G401.6 (cell line): ENCODE measurements at regions not wholly inside any gene's neighbourhood (a gene's known extent, or its start where the extent isn't known, plus 50 kb on each side); places are given as distances from the start of the nearest gene placed in this dataset.
A peak's percentile ranks its signal among the peaks of the same experiment; 100 is the strongest.
"Not testable (repeated sequence)": the region's sequence is repeated elsewhere in the genome, so short reads cannot be mapped to it uniquely, and the experiment has no call there.

ENCODE experiments used
- FAIRE-seq: peaks from 2 replicates; lab custom pipeline; 2012; peaks lifted over from hg19 to GRCh38; lab: Jason Lieb, UNC

DNA sequence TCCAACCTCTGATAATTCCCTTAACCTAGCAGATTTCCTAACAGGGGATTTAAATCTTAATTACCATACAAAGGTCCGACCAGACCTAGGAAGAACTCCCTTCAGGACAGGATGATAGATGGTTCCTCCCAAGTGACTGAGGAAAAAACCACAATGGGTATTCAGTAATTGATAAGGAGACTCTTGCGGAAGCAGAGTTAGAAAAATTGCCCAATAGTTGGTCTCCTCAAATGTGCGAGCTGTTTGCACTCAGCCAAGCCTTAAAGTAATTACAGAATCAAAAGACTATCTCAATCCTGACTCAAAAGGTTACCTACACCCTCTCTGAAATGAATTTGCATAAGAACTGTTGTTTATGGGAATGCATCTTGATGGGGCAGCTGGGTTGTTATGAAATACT, 350.7 kb downstream of the DAD1 start:
- FAIRE-seq: not testable (repeated sequence)

DNA sequence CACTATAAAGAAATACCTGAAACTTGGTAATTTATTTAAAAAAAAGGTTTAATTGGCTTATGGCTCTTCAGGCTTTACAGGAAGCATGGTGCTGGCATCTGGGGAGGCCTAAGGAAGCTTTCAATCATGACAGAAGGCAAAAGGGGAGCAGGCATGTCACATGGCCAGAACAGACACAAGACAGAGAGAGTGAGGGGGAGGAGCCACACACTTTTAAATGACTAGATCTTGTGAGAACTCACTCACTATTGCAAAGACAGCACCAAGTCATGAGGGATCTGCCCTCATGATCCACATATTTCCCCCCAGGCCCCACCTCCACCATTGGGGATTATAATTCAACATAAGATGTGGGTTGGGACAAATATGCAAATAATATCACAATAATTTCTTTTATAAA, 355.6 kb downstream of the DAD1 start:
- FAIRE-seq: no peak

DNA sequence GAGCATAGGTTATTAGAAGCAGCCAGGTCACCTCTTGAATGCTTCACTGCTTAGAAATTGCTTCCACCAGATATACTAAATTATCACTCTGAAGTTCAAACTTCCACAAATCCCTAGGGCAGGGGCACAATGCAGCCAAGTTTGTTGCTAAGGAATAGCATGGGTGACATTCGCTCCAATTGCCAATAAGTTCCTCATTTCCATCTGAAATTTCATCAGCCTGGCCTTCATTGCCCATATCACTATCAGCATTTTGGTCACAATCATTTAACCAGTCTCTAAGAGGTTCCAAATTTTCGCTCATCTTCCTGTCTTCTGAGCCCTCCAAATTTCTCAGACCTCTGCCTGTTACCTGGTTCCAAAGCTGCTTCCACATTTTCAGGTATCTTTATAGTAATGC, 356.1 kb downstream of the DAD1 start:
- no peak for FAIRE-seq

DNA sequence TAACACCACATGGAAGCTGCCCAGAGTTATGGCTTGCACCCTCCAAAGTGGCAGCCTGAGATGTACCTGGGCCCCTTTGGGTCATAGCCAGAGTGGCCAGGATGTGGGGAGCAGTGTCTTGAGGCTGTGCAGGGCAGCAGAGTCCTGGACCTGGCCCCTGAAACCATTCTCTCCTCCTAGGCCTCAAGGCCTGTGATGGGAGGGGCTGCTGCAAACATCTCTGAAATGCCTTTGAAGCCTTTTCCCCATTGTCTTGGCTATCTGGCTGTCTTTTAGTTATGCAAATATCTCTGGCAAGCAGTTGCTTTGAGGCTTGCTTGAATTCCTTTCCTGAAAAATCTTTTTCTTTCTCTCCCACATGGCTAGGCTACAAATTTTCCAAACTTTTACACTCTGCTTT, 356.5 kb downstream of the DAD1 start:
- no peak for FAIRE-seq

DNA sequence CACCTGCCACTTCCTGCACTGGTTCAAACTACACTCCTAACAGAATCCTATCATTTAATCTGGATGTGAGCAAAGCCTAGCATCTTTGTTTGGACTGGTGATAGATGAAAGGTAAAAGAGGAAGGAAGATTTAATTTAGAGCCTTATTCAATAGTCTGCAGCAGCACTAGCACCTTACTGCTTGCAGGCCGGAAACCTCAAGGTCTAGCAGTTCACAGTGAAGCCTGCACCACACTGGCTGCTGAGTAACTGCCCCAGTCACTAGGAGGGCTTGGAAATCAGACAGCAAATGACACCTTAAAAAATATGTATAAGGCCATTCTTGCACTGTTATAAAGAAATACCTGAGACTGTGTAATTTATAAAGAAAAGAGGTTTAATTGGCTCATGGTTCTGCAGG, 358.0 kb downstream of the DAD1 start:
- FAIRE-seq: no peak

DNA sequence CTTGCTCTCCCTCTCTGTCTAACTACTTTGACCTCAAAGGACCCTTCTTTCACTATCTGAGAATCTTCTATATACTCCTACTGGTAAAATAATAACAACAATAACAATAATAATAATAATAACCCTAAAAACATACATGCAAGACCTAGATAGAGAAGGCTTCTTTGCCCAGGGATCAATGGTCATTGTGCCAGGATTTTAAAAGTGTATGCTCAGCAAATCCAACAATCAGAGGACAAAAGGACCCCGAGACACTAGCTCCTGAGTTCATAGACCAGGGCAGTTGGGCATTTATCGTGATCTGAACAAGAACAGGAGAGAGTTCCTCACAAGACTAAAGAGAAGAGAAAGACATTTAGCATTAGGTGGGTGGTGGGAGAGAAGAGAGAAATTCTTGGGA, 358.5 kb downstream of the DAD1 start:
- FAIRE-seq: no peak

DNA sequence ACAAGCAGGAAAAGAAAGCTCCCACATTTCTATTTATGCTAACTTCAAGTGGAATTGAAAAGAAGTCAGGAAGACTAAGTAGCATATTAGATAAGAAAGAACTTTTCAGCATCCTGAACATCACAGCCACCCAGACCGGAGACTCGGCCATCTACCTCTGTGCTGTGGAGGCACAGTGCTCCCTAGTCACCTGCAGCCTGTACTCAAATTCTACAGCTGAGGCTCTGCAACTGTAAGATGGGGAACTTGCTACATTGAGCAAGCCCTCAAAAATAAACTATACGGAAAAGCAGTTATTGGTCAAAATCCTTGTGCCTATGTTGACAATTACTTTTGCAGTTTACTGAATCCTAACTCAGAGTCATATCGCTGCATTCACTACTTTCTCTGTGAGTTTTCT, 361.9 kb downstream of the DAD1 start:
- no peak for FAIRE-seq

DNA sequence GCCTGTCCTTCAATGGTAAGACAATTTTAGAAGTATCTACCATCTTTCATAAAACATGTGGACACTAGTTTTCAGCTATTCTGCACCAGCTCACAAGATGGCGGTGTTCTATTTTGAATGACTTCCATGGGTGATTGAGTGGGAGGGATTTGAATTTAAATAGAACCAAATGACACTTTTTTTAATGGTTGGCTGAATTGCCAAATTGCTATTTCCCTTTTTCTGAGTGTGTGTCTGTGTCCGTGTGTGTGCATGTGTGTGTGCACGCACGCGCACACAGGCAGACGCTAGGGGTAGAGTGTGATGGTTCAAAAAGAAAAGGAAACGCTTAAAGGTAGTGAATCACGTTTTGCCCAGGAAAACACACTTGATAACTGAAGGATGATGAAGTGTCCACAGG, 362.6 kb downstream of the DAD1 start:
- no peak for FAIRE-seq

DNA sequence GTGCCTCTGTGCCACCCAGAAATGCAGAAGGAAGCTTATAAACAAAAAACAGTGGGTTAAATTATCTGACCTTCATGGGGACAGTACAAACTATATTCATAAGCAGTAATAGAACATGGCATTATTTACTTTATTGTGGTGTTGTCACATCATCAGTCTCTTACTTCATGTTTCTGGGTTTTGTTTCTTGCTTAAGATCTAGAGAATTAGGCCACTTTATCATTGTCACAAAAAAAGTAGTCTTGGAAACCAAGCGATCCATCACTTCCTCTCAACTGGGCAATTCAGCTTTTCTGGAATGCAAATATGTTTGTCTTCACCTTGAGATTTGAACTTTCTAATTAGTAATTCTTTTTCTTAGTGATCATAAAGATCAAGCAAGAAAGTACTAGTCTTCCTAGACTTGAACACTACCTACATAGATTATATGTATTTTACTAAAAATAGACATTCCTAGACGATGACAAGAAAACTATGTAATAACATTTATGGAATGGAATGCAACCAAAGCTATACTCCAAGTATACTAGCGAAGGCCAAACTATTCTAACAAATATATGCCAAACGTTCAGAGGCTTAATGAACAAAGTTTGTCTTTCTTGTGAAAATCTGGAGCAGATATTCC, 363.4 kb downstream of the DAD1 start:
- no peak for FAIRE-seq

DNA sequence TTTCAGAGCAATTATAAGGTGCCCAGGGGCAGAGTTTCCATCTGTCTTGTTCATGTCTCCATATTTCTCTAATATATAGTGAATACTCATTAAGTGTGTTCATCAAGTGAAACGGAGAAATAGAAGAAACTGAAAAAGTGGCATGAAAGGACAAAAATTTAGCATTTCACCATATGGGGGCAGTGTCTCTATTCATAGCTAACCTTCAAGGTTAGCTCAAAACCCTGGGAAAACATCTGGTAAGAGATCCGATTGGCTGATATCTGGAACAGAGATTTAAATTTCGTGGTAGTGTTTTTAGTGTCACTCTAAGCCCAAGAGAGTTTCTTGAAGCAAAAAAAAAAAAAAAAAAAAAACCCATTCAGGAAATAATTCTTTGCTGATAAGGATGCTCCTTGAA, 367.5 kb downstream of the DAD1 start:
- FAIRE-seq: peak; percentile 11

DNA sequence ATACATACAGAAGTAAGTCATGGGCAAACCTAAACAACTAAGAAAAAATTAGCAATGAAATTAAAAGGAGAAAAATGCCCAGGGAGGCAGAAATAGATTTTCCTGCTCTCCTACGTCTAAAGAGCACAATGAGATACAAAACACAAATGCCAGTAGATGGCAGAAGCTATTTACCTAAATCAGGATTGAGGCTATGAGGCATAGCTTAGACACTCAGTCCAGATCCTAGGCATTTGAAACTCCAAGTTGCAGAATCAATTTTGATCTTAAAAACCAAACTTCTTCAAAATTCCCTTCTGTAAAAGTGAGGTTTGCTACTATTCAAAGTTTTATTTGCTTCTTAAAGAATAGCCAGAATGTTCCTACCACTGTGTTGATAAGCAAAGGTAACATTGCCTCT, 368.6 kb downstream of the DAD1 start:
- FAIRE-seq: no peak

DNA sequence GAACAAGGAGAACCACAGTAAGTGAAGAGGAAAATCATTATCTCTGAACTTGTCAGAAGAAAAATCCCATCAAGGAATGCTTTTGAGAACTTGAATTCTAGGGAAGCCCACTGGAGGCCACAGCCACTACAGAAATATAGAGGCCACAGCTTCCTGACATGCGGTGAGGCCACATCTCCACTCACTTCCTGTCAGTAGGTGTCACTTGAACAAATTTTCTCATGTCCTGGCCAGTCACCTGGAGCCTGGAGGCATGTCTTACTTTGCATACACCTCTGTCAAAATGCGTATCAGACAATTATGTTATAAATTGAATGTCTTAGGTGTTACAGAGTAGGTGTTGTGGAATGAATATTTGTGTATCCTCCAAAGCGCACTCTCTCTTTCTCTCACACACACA, 370.3 kb downstream of the DAD1 start:
- no peak for FAIRE-seq

DNA sequence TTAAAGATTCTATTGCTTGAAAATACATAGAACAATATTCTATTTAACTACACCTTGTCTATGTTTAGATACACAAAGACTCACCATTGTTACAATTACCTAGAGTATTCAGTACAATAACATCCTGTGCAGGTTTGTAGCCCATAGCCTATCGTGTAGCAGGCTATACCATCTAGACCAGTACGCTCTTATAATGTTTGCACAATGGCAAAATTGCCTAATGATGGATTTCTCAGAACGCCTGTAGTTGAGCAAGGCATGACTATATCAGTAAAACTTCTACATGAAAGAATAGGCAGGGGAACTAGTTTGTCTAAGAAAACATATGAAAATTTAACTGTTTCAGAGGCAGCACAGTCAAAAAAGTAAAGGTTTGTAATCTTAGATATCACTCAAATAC, 375.9 kb downstream of the DAD1 start:
- no peak for FAIRE-seq

DNA sequence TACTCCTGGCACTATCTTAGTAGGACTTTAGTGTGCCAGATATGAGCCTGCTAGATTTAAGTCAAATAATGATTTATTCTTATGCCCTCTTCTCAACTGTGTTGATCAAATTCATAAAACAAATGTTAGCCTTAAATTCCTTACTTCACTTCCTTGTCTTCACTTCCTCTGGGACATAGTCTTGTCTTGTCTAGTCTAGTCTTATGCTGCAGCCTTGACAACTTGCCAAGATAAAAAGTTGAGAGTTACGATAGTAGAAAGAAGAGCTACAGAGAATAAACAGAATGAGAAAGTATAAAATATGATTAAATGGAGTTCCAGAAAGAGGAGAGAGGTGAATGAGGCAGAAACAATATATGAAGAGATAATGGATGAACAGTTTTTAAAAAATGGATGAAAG, 378.1 kb downstream of the DAD1 start:
- no peak for FAIRE-seq

DNA sequence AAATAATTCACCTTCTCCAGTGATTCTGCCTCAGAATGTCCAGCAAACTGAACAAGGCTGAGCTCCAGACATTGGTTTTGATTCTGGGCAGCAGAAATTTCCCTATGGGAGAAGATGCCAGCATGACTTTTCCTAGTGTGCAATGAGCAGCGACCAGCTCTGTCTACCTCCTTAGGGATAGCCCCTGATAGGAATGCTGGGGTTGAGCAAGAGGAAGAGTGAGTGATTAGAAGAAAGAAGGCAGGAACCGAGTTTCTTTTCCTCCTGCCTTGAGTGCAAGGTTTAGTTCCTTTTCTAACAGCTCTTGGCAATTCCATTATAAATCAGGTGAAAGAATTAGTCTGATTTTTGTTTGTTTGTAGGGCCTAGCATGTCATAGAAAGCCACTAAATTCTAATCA, 379.0 kb downstream of the DAD1 start:
- FAIRE-seq: no peak

DNA sequence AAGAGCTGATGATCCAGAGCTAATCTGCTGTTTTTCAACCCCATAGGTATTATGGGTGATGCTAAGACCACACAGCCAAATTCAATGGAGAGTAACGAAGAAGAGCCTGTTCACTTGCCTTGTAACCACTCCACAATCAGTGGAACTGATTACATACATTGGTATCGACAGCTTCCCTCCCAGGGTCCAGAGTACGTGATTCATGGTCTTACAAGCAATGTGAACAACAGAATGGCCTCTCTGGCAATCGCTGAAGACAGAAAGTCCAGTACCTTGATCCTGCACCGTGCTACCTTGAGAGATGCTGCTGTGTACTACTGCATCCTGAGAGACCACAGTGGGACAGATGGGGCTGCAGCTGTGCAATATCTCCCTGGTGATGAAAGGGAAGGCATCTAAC, 386.0 kb downstream of the DAD1 start:
- no peak for FAIRE-seq

DNA sequence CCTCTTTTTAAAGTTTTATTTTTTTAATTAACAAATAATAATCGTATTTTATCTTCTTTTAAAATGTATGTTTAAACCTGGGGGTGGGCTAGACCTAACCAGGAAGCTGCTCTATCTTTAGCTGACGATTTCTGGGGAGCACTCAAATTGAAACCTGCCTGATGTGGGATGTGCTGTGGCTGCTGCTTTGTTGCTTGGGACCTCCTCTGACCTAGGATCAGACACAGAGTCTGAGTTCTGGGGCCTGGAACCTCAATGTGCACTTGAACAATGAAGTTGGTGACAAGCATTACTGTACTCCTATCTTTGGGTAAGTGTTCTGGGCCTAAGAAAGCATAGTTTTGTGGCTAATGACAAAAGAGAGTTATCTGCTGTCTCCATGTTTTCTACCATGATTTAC, 386.7 kb downstream of the DAD1 start:
- FAIRE-seq: no peak

DNA sequence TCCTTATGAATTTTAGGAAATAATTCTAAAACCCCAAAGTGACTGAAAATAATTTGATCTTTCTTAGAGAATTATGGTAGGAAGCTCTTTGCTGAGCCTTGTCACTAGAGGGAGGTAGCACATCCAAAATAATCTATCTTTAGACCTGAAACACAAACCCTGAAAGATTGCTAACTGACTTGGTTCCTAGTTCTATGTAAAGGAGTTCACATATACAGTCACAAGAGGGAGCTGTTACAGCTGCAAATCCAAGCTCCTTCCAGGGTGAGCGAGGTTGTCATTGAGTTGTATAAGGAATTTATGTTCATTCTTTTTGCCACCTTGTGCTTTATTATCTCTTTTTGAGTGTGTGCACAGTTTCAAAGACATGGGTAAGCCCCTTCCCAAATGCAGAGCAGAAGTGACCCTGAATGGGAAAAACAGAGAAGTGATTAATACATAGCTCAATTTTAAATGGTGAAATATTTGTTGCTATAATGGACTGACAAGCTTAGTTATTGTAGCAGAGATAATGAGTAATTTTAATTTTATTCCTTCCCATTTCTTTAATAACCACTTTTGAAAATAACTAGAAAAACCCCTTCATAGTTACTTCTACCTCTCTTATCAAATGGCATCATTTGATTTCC, 387.9 kb downstream of the DAD1 start:
- peak; percentile 84 for FAIRE-seq

DNA sequence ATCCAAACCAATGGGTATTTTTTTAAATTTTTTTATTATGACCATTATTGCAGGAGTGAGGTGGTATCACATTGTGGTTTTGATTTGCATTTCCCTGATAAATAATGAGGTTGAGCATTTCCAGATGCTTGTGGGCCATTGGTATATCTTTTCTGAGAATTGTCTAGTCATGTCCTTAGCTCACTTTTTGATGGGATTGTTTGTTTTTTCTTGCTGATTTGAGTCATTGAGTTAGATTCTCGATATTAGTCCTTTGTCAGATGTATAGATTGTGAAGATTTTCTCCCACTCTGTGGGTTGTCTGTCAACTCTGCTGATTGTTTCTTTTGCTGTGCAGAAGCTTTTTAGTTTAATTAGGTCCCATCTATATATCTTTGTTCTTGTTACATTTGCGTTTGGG, 388.9 kb downstream of the DAD1 start:
- FAIRE-seq: not testable (repeated sequence)

DNA sequence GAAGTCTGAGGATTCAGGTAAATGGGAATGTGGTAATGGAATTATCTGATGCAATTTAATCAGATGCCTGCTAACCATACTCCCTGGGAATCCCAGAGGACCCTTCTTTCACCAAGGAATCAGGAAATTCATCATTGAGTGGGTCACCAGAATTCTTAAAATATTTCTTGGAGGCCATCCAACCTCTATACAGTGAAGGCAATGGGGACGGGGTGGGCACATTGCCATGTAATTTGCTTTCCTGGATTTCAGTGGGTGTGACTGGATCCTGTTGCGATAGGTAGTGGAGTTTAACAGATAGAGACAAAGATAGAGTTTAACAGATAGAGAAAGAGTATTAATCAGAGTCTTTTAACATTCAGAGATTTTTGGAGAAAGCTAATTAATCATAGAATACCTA, 394.4 kb downstream of the DAD1 start:
- no peak for FAIRE-seq

DNA sequence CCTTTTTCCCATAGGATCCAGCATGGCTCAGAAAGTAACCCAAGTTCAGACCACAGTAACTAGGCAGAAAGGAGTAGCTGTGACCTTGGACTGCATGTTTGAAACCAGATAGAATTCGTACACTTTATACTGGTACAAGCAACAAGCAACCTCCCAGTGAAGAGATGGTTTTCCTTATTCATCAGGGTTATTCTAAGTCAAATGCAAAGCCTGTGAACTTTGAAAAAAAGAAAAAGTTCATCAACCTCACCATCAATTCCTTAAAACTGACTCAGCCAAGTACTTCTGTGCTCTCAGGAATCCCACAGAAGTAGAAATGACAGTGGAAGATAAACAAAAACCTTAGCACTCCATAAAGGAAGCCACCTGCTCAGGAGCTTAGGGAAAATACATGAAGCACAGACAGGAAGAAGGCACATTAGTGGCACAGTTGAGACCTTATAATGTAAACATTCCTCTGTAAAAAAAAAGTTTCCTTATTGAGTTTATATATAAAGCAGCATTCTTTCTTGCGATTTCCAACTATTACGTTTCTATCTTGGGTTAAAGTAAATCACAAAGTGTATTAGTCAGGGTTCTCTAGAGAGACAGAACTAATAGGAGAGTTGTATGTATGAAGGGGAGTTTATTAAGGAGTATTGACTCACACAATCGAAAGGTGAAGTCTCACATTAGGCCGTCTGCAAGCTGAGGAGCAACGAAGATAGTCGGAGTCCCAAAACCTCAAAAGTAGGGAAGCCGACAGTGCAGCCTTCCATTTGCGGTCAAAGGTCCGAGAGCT, 398.4 kb downstream of the DAD1 start:
- no peak for FAIRE-seq

DNA sequence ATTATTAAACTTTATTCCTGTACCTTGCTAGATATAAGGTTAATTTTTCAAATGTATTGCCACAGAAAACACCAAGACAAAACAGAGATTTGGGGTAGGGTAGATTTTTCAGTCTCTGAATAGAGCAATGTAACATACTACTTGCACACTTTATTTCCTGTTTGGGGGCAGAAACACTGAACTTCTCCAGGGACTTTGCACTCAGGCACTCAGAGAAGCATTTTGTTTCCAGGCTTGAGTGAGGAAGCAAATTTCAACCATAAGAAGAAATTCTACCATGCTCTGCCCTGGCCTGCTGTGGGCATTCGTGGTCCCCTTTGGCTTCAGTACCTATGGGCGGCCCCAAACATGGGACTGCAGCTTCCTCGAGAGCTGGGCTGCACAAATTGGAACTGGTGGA, 399.1 kb downstream of the DAD1 start:
- no peak for FAIRE-seq

DNA sequence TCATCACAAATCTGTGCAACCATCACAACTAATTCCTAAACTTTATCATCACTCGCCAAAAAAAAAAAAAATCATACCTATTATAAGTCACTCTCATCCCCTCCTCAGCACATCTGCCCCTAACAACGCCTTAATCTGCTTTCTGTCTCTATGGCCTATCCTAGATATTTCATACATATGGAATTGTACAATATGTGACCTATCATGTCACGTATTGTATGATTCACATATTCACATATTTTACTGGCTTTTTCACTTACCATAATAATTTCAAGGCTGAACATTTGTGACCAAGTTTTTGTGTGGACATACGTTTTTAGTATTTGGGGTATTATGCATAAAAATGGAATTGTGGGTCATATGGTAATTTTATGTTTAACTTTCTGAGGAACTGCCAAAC, 400.7 kb downstream of the DAD1 start:
- no peak for FAIRE-seq

DNA sequence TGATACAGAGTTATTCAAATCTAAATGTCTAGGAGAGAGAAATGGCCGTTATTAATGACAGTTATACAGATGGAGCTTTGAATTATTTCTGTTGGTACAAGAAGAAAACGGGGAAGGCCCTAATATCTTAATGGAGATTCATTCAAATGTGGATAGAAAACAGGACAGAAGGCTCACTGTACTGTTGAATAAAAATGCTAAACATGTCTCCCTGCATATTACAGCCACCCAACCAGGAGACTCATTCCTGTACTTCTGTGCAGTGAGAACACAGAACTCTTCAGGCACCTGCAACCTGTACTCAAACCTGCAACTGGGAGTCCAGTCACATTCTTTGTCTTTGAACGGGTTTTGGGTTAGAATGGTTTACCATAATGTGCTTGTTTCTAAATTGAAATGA, 403.2 kb downstream of the DAD1 start:
- no peak for FAIRE-seq
